ENCODE measurements at regions not wholly inside any gene's neighbourhood (a gene's known extent, or its start where the extent isn't known, plus 50 kb on each side); places are given as distances from the start of the nearest gene placed in this dataset.
"Not testable (repeated sequence)": the region's sequence is repeated elsewhere in the genome, so short reads cannot be mapped to it uniquely, and the experiment has no call there.

DNA sequence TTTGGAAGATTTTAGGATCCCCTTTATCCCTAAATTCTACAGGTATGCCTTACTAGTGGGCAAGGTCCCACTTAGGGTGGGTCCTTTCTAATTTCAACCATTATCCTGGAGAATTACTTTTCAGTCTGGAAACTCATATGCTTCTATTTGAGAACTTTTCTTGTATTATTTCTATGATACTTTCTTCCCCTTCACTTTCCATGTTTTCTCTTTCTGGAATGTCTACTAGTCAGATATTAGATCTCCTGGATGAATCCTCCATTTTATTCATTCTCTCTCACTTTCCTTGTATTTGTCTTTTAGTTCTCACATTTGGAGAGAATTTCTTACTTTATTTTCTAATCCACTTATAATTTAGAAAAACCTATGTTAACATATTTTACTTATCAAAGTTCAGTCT lies 83.9 kb upstream of the SIPA1L2 start:
- intact Hi-C loops (cut with DNase I), result no loop called here
- Histone ChIP-seq H3K27me3 (no peaks in the 10 kb centered on the region), H3K36me3 (no peaks in the 10 kb centered on the region), H3K27ac (no peak overlapping the region), H3K4me3 (no peak overlapping the region), H3K4me1 (no peaks in the 10 kb centered on the region), H3K9me3 (no peaks in the 10 kb centered on the region), H3K9ac (ENCODE audit: low read depth in 2 of 2, low read length in 2 of 2) (no peak overlapping the region)
- TF ChIP-seq, protein P1, sequence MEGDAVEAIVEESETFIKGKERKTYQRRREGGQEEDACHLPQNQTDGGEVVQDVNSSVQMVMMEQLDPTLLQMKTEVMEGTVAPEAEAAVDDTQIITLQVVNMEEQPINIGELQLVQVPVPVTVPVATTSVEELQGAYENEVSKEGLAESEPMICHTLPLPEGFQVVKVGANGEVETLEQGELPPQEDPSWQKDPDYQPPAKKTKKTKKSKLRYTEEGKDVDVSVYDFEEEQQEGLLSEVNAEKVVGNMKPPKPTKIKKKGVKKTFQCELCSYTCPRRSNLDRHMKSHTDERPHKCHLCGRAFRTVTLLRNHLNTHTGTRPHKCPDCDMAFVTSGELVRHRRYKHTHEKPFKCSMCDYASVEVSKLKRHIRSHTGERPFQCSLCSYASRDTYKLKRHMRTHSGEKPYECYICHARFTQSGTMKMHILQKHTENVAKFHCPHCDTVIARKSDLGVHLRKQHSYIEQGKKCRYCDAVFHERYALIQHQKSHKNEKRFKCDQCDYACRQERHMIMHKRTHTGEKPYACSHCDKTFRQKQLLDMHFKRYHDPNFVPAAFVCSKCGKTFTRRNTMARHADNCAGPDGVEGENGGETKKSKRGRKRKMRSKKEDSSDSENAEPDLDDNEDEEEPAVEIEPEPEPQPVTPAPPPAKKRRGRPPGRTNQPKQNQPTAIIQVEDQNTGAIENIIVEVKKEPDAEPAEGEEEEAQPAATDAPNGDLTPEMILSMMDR (IDR thresholded peaks at IDR 0.05), result no peak
- no peak for DNase-seq

DNA sequence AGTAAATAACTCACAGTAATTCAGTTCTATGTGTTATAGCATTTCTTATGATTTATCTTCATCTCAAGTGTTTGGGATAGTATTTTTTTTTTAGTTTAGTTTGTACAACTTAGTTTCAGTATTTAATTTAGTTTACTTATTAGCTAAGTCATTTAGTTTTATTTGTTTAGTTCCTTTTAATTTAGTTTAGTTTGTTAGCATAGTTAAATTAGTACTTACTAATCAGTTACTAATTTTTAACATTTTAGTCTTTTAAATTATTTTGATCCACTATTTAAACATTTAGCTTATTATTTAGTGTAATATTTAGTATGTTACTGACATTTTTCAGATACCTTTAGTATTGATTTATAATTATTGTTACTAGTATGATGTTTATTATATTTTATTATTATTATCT lies 85.2 kb upstream of the SIPA1L2 start:
- TF ChIP-seq, protein P1 (IDR thresholded peaks at IDR 0.05), result no peak
- Histone ChIP-seq H3K27me3 (no peaks in the 10 kb centered on the region), H3K4me3 (no peak overlapping the region), H3K9ac (ENCODE audit: low read depth in 2 of 2, low read length in 2 of 2) (no peak overlapping the region), H3K4me1 (no peaks in the 10 kb centered on the region), H3K36me3 (no peaks in the 10 kb centered on the region), H3K9me3 (no peaks in the 10 kb centered on the region), H3K27ac (no peak overlapping the region)
- DNase-seq, result no peak
- intact Hi-C loops (cut with DNase I), result no loop called here

- H3K9ac ChIP-seq (ENCODE audit: low read depth in 2 of 2, low read length in 2 of 2); H3K27me3 ChIP-seq; H3K4me3 ChIP-seq; H3K36me3 ChIP-seq; H3K4me1 ChIP-seq; intact Hi-C loops (cut with DNase I); DNase-seq; H3K9me3 ChIP-seq: not testable (repeated sequence)
- peak overlapping the region; percentile 24 for H3K27ac ChIP-seq
Measured at GRCh38 chr1:232717911-232718310, 87.3 kb upstream of the MAP10 start.

DNA sequence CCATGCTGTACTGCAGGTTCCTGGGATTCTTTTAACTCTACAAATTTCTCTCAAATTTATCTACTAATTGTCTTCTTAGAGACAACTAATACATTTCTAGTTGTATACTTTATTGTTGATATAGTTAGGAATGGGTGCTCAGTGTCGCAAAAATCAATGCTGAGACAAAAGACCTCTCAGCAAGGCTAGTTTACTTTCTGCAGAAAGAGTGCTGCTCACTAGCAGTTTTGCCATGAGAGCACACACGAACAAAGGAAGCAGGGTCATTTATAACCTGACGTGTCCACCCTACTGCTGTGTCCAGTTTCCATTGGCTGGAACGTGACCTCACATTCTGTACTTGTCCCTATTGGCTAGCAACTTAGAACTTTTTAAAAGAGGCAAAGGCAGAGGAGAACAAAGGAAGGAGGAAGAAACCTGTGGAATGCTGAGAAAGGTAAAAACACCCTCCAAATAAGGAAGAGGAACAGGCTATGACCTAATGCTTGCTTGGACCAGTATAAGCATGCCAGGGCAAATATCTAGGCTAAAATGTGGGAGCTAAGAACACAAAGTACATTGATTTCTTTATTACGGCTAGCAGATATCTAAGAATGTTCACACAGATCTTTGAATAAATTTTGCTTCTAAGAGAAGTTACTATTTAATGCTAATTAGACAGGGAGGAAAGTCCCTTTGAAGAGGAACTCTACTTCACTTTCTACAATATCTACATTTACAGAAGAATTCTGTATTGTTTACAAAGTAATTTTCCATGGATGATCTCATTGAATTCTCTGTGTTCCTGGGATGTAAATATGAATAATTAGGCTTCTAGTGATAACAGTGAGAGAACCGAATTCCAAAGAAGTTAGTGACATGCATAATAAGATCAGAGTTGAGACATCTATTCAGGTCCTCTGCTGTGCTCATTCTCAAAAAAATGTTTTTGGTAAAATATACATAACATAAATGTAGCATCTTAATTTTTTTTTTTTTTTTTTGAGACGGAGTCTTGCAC lies 86.0 kb upstream of the MAP10 start:
- DNase-seq, result no peak
- no peaks in the 10 kb centered on the region for H3K36me3 ChIP-seq
- H3K4me1 ChIP-seq, result no peaks in the 10 kb centered on the region
- intact Hi-C loops (cut with DNase I), result no loop called here
- no peak overlapping the region for H3K4me3 ChIP-seq
- no peak overlapping the region for H3K27ac ChIP-seq
- H3K27me3 ChIP-seq, result no peaks in the 10 kb centered on the region
- no peak overlapping the region for H3K9ac ChIP-seq (ENCODE audit: low read depth in 2 of 2, low read length in 2 of 2)
- no peaks in the 10 kb centered on the region for H3K9me3 ChIP-seq
- TF ChIP-seq, protein P1 (IDR thresholded peaks at IDR 0.05), result no peak

GRCh38 chr1:232722626-232723025 lies 82.6 kb upstream of the MAP10 start:
- DNase-seq, result no peak
- Histone ChIP-seq H3K36me3 (no peaks in the 10 kb centered on the region), H3K4me3 (no peak overlapping the region), H3K9me3 (no peaks in the 10 kb centered on the region), H3K27me3 (no peaks in the 10 kb centered on the region), H3K27ac (no peak overlapping the region), H3K4me1 (no peaks in the 10 kb centered on the region), H3K9ac (ENCODE audit: low read depth in 2 of 2, low read length in 2 of 2) (no peak overlapping the region)
- TF ChIP-seq, protein P1 (IDR thresholded peaks at IDR 0.05), result no peak
- intact Hi-C loops (cut with DNase I), result no loop called here
